ENCODE measurements at regions not wholly inside any gene's neighbourhood (a gene's known extent, or its start where the extent isn't known, plus 50 kb on each side); places are given as distances from the start of the nearest gene placed in this dataset.

GRCh38 chr20:23266530-23267398 is 83.8 kb upstream of the NXT1 start:
- Mint-ChIP-seq H3K9me3 (peaks cover 8% of the 10 kb centered on the region), H3K36me3 (ENCODE audit: low read depth) (no peaks in the 10 kb centered on the region)

GRCh38 chr20:23265226-23265625 is 85.4 kb upstream of the NXT1 start:
- Mint-ChIP-seq H3K9me3 (peaks cover 8% of the 10 kb centered on the region), H3K27me3 (no peaks in the 10 kb centered on the region), H3K4me1 (ENCODE audit: low read depth) (no peaks in the 10 kb centered on the region), H3K36me3 (ENCODE audit: low read depth) (no peaks in the 10 kb centered on the region), H3K27ac (no peak overlapping the region), H3K4me3 (no peak overlapping the region)
- ATAC-seq (no peak), DNase-seq (no peak)
- no peak for TF ChIP-seq CTCF (IDR thresholded peaks at IDR 0.05)
- ChIA-PET POLR2A (no interaction called here), CTCF (no interaction called here)
- intact Hi-C loops (cut with micrococcal nuclease), result no loop called here

More at GRCh38 chr20:23266530-23267398, 83.8 kb upstream of the NXT1 start:
- Mint-ChIP-seq H3K27ac (no peak overlapping the region), H3K4me1 (ENCODE audit: low read depth) (no peaks in the 10 kb centered on the region), H3K27me3 (no peaks in the 10 kb centered on the region), H3K4me3 (no peak overlapping the region)
- DNase-seq (no peak), ATAC-seq (no peak)
- intact Hi-C loops (cut with micrococcal nuclease), result no loop called here
- ChIA-PET CTCF (no interaction called here), POLR2A (no interaction called here)
- TF ChIP-seq CTCF (IDR thresholded peaks at IDR 0.05), result no peak

GRCh38 chr20:23264545-23264944 is 86.0 kb upstream of the NXT1 start:
- intact Hi-C loops (cut with micrococcal nuclease), result no loop called here
- CTCF ChIA-PET, result no interaction called here
- no peaks in the 10 kb centered on the region for H3K4me1 Mint-ChIP-seq (ENCODE audit: low read depth)

GRCh38 chr20:23260181-23260840 is 90.3 kb upstream of the NXT1 start:
- no peak for ATAC-seq
- POLR2A ChIA-PET, result no interaction called here

More at GRCh38 chr20:23264545-23264944, 86.0 kb upstream of the NXT1 start:
- no peak for ATAC-seq
- Mint-ChIP-seq H3K36me3 (ENCODE audit: low read depth) (no peaks in the 10 kb centered on the region), H3K9me3 (peaks cover 8% of the 10 kb centered on the region), H3K4me3 (no peak overlapping the region), H3K27me3 (no peaks in the 10 kb centered on the region), H3K27ac (no peak overlapping the region)
- no peak for DNase-seq
- no peak for TF ChIP-seq CTCF (IDR thresholded peaks at IDR 0.05)
- POLR2A ChIA-PET, result no interaction called here

More at GRCh38 chr20:23260181-23260840, 90.3 kb upstream of the NXT1 start:
- no peak overlapping the region for H3K4me3 Mint-ChIP-seq
- TF ChIP-seq CTCF (IDR thresholded peaks at IDR 0.05), result no peak
- no peaks in the 10 kb centered on the region for H3K4me1 Mint-ChIP-seq (ENCODE audit: low read depth)
- CTCF ChIA-PET, result no interaction called here
- H3K27ac Mint-ChIP-seq, result no peak overlapping the region
- peaks cover 1% of the 10 kb centered on the region for H3K27me3 Mint-ChIP-seq
- no peaks in the 10 kb centered on the region for H3K36me3 Mint-ChIP-seq (ENCODE audit: low read depth)
- DNase-seq, result no peak
- intact Hi-C loops (cut with micrococcal nuclease), result no loop called here
- peaks cover 2% of the 10 kb centered on the region for H3K9me3 Mint-ChIP-seq

Measured in activated CD8-positive, alpha-beta T cell treated with anti-CD3 and anti-CD28 coated beads for 36 hours (primary cell).